GM19043 (cell line): ENCODE measurements at regions not wholly inside any gene's neighbourhood (a gene's known extent, or its start where the extent isn't known, plus 50 kb on each side); places are given as distances from the start of the nearest gene placed in this dataset.

Experiments
- ATAC-seq: cut with Tn5 transposase; IDR thresholded peaks from one replicate; pipeline ENCODE4 v1.9.1; 2021; ENCODE audit warnings: low read depth; ENCODE audit not compliant: unreplicated experiment

DNA sequence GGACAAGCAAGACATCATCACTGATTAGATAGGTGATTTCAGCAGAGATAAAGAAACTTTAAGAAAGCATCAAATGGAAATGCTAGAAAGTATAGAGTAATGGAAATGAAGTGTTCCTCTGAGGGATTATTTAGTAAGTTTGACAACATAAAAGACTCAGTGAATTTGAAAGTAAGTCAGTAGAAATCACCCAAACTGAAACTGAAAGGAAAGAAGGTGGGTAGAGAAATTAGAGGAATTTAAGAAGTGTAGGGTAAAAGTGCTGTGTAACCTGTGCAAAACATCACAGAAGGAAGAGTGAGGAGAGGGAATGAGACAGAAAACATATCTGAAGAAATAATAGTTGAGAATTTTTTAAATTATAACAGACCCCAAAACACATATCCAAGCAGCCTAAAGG, 343.1 kb downstream of the CBLN2 start:
- ATAC-seq, result no peak

DNA sequence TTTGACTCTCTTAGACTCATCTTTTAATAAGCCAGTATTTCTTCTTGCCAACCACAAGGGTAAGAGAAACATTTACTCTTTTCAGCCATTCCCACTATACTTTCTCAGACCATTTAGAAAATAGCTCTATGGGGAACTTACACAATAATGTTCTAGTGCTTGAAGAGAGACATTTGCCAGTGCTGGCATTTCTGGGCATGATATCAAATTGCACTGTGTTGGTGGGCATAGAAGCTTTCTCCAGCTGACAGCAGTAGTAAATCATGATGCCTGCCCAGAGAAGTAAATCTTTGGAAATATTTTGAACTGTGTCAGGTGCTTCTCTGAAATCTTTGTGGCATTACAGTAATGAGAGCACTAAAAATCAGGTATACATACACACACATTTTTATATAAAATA, 346.6 kb downstream of the CBLN2 start:
- no peak for ATAC-seq

DNA sequence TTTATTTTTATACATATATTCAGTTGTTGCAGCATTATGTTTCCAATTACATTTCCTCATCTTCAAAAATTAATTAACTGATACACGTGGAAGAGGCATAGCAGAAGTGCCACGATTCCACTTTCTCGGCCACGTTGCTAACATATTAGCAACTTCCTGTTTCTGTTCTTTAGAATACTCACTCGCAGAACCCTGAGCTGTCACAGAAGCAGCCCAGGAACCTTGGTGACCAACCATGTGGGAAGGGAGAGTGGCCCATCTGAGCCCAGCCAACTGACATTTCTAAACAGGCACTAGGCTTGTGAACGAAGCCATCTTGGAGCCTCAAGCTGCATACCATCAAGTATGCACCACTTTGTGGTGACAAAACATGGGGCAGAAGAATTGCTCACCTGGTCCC, 350.1 kb downstream of the CBLN2 start:
- no peak for ATAC-seq

DNA sequence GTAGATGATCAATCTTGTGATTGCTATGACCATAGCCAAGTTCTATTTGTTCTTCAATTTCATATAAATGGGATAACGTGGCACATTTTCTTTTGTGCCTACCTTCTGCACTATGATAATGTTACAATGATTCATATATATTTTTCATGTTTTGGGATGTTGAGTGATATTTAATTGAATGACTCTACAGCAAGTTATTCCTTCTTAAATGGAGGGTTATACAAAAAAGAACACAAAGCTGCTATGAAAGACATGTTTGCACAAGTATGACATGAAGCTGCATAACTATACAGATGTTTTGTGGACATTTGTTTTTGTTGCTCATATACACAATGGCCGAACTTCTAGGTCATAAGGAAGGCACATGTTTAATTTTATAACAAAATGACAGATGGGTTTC, 356.2 kb downstream of the CBLN2 start:
- ATAC-seq, result no peak

DNA sequence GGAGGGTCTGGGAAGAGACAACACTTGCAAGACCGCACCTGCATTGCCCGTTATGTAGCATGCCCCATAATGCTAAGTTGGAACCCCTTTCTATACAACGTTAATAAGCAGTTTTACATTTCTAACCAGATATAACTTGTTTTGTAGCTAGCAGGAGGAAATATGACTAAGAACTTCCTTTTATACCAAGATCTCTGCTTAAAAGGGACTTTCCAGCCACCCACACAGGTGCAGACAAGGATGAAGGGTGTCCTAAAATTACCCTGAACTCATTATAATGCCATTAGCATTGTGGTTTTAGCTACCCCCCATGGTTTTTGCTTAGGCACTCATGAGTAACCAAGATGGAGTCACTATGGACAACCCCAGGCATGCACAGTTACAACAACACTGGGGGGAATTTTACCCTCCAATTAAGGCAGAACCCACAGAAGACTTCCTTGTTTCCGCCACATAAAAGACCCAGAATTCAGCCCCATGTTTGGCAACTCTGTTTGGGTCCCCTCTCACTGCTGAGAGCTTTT, 362.8 kb downstream of the CBLN2 start:
- ATAC-seq, result no peak

DNA sequence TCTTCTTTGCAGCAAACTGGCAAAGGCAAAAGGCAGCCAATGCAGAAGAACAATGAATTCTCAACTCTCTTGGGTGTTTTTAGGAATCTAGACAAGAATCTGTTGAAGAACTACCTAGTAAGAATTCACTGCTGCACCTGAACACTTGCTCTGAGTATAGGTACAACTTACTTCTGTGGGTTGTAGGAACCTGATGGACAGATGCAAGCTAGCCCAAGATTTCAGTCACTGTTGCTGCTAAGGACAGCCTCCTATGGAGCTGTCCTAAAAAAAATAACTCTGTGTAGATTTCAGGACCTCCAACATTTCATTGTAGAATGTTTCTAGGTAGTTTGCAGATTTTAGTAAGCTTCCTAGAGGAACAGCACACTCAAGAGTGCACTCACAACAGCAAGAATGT, 363.5 kb downstream of the CBLN2 start:
- ATAC-seq, result no peak

DNA sequence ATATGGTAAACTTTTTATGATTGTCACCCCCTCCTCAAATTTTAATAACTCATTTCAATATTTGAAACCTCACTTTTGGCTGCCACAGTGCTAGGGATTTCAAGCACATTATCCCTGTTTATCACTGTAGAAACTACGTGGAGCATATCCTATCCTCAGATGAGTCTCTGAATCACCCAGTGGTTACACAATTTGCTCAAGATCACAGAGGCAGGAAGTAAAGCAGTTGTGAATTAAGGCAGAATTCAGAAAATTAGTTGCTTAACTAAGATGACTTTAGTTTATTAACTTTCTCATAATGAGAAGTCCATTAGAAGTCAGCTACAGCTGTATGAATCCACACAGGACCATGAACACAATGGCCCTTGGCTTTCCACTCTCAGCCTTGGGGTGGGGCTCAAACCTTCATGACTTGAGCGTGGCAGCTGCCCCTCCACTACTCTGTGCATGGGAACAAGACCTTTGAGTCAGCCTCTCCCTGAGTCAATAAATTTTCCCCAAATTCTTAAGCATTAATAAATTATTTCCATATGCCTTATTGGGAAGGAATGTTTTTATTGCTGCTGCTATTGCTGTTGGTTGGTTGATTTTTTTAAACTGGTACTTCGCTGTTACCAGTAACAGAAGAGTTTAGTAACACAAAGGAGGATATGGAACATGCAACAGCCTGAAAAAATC, 369.0 kb downstream of the CBLN2 start:
- ATAC-seq, result no peak

DNA sequence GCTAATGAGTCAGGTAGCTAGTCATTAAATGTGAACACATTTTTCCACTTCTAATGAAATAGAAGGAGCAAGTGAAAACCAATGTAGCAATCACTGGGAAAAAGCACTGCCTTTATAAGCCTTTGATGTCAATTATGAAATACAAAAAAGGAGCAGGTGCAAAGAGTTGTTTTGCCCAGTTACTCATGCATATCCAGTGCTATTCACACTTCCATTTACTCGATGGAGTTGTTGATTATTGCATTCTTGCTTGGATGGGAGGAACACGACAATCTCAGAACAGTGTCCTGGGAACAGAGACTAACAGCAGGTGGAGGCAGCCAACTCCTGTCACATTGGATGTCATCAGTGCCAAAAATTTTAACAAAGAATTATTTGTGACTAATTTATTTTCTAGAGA, 372.5 kb downstream of the CBLN2 start:
- no peak for ATAC-seq

DNA sequence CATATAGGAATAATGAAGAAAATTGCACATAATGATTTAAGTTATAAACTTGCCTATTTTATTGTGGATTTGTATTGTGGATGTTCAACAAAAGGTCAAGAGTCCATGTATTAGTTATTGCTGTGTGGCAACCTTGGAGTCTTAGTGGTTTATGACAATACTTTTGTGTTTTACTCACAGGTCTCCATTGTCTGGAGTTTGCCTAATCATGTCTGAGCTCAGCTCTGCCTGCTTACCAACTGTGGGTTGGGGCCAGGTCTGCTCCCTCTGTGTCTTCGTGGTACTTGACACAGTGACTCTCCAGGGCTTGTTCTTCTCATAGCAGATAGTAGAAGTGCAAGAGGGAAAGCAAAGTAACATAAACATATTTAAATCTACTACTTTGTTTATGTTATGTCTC, 382.5 kb downstream of the CBLN2 start:
- ATAC-seq, result no peak

DNA sequence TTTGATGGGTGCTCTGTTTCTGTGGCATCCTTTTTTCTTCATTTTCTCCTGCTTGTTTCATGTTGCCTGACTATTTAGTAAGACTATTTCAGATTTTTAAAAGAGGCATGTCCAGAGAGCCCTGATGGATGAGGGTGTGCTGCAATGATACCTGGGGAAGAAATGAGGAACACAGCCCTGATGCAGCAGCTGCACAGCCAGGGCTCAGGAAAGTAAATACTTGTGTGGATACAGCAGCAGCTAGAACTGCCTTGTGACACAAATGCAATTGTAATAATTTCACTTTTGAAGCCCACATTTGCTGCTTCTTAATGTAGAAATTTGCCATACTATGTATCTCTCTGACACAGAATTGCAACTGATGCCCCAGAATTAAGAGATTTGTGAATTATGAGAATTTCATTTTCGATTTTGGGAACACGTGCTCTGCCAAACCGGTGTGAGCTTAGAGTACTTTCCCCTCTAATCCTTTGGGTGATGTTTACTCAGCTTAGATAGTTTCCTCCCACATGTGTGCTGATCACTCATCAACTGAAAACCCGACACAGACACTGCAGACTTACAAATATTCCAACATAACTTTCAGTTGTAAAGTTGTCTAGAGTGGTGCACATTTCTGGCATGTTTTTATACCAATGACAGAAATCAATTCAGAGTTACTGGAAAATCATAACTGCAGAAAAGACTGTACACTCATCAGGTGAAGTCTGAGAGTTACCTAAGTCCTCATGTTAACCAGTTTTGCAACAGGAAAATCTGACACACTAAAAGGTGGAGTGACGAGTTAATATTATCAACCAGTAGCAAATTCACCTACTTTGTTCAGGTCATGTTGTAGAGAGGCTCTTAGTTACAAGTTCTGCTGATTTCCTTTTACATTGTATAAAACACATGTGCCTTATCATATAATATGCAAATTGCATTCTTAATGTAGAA, 383.4 kb downstream of the CBLN2 start:
- ATAC-seq, result no peak

DNA sequence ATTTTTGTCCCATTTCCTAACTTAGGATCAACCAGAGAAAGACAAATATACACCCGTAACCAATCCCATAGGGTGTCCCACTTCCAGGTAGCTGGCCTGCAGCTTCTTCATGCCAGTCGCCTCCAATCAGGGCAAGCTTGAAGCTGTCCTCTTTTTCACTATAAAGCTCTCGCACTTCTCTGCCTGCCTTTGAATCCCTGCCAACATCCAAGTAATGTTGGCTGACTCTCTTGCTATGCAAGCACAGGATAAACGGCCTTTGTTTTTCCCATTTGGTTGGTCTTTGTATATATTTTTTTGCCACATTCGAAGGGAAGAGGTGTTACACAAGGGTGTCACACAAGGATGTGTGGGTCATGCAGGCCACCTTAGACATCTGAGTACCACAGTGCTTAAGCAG, 388.8 kb downstream of the CBLN2 start:
- no peak for ATAC-seq

DNA sequence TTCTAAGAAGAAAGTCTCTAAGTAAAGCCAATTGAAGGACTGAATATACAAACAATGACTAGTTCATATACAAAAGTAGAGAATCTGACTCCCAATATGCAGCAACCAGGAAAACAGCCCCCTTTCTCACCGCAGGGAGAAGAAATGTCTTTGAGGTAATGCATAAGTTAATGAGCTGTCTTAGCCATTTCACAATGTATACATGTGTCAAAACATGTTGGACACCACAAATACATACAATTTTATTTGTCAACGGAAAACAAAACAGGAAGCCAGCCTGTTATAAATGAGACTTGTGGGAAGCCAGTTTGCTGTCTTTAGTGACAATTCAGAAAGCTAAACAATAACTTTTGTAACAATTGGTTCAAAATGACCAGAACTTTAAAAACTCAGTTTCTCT, 389.2 kb downstream of the CBLN2 start:
- no peak for ATAC-seq

DNA sequence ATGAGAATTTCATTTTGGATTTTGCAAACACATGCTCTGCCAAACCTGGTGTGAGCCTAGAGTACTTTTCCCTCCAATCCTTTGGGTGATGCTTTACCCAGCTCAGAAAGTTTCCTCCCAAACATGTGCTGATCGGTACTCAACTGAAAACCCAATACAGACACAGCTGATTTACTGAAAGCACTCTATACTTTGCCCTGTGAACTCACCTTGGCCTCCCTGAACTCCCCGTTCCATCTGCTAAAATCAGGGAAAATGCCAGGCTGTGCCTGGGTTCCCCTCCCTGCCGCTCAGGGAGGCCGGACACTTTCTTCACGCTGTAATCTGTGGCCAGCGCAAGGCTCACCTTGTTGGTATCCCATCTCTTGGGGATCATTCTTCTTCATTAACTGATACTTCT, 391.2 kb downstream of the CBLN2 start:
- no peak for ATAC-seq

DNA sequence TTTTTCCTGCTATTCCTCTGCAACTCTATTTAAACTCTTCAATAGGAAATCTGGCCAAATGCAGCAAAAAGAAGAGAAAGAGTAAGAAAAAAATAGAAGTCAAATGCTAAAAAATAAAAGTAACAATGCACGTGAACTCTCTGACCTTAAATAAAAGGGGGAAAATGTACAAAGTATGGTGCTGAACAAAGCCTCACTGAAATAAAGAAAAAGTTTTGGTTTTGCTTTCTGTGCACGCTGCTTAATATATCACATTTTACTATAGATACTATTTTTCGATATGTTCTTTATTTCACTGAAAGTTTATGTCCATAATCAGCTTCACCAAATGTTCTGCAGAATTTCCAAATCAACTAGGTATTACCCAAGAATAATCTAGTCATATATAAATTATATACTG, 396.3 kb downstream of the CBLN2 start:
- no peak for ATAC-seq

DNA sequence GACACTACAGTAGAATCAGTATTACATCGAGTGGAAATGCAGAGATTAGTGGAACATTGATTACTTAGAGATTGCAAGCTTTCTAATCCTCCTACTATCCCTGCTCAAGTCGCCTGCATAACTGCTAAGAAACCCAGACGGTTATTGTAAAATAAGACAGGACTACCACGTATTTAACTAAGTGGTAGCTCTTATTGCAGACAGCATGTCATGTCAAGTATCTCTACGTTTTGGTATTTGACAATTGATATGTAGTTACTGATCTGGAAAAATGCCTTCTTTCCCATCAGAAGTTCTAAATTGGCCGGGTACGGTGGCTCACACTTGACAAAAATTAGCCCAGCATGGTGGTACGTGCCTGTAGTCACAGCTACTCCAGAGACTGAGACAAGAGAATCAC, 404.1 kb downstream of the CBLN2 start:
- no peak for ATAC-seq

DNA sequence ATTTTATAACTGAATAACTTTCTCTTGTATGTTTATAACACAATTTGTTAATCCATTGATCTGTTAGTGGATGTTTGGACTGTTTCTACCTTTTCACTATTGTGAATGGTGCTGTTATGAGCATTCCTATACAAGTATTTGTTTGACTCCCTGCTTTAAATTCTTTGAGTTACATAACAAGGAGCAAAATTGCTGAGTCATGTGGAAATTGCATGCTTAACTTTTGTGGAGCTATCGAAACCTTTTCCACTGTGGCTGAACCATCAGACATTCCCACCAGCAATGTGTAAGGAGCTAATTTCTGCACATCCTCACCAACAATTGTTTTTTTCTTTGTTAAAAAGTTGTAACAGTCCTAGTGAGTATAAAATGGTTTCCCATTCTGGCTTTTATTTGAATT, 415.5 kb downstream of the CBLN2 start:
- no peak for ATAC-seq

DNA sequence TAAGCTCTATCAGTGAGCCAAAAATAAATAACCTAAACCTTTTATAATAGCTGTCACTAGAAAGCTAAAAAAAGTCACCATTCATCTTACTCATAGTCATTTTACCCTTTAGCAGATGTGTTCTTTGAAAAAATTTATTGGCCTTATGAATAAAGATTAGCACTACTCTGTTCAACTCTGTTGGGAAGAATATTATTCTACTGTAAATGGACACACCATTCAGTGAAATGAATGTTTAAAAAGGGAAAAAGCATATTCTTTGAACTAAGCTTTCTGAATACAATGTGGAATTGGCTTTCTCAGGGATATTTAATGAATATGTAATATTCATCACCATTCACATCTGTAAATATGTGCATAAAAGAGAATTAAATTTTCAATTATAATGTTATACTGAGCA, 422.0 kb downstream of the CBLN2 start:
- no peak for ATAC-seq

DNA sequence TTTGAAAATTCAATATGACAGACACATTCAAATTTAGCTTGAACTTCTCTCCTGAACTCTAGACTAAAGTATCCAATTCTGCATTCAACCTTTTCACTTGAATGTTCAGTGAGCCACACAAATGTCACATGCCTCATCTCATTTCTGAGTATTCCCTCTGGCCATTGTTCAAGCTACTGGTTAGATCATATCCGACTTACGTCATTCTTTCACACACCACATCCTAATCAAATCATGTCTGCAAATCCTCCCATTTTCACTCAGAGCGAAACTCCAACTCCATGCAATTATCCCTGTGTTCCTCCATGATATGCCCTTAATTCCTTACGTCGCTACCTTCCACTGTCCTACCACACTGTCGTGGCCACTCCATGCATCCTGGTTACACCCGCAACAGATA, 425.1 kb downstream of the CBLN2 start:
- ATAC-seq, result no peak

DNA sequence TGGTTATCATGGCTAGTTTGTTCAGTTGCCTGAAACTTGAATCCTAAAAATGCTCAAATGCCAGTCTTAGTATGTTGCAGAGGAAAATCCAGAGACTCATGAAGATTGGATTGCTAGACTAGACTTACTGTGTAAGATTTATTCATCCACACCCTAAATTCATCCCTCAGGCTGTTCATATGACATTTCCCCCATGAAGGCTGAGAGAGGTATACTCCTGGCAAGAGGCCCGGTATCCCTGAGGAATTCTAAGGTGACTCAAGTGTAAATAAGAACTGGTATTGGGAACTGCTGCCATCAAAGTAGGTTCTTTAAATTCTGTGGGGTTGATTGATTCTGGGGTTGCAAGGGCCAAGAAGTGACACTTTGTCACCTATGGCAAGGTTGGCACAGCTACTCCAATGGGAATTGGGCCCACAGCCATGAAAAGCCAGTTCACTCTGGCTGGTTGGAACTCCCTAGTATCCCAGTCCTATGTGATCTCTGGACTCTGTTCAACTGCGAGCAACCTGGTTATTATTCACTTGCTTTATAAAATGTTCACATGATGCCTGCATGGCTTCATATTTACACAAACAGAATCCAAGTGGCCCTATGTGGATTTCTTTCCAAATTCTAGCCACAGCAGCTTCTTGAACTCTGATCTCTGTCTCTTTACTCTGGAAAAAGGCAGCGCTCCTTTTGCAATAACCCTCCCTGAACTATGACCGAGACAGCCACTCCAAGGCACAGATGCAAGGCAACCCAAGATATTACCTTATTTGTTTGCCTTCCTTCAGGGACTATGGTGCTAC, 429.1 kb downstream of the CBLN2 start:
- no peak for ATAC-seq

DNA sequence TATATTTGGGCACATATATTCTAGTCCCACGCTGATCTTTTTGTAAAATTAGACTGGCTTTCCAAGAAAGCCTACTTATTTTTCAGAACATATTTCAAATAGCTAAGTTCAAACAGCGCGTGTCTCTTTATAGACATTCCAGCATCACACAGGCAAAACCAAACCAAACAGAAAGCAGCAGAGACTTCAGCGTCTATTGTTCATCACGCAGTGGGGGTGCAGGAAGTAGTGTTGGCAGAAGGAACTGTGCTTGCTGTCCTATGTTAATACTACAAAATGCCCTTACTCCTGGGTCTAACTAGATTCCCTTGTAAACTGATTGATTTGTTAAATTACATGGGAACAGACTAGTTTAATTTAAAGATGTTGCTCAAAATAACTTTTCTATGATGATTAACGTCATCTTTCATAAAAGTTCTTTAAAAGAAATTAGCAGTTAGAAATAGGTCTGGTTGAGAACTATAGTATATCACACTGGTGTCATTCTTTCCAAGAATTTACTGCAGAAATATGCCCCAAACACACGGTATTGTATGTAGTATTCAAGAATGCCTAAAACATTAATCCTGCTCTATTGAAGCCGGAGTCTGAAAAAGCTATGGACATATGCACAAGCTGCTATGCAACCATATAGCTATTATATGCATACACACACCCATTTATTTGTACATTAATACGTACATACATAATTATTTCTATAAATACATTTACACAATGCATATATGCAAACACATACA, 436.3 kb downstream of the CBLN2 start:
- no peak for ATAC-seq
